GM12878 (cell line): ENCODE measurements at regions not wholly inside any gene's neighbourhood (a gene's known extent, or its start where the extent isn't known, plus 50 kb on each side); places are given as distances from the start of the nearest gene placed in this dataset.
"Not testable (repeated sequence)": the region's sequence is repeated elsewhere in the genome, so short reads cannot be mapped to it uniquely, and the experiment has no call there.

ENCODE experiments used
- ATF2 ChIP-seq: IDR thresholded peaks from 2 replicates; pipeline ENCODE4 v1.6.1; 2012; ENCODE audit warnings: low read length, inconsistent platforms
- CHD4 ChIP-seq: fragments of 200-600 bp; sonication (generic); IDR thresholded peaks from 2 replicates; pipeline ENCODE4 v1.6.1; 2016; ENCODE audit warnings: mild to moderate bottlenecking
- CTCF ChIP-seq, 3 experiments: IDR thresholded peaks in 2 of 3; conservative IDR thresholded peaks in 1 of 3; 2 replicates each; pipeline ENCODE4 v1.5.1; 2011; ENCODE audit warnings: low read depth in 3 of 3, low read length in 3 of 3, mild to moderate bottlenecking in 3 of 3, control low read depth in 2 of 3, moderate library complexity in 2 of 3, inconsistent platforms in 1 of 3, mixed read lengths in 1 of 3; ENCODE audit not compliant: control insufficient read depth in 2 of 3, insufficient read depth in 1 of 3; ENCODE audit errors: extremely low read depth in 1 of 3
- JUND ChIP-seq: IDR thresholded peaks from 2 replicates; pipeline ENCODE4 v1.6.1; 2012; ENCODE audit warnings: low read depth, mild to moderate bottlenecking, low read length, improper control_type of control experiment, moderate library complexity
- PBX3 ChIP-seq: IDR thresholded peaks from 2 replicates; pipeline ENCODE4 v1.6.1; 2011; ENCODE audit warnings: mild to moderate bottlenecking, low read depth, low read length, moderate library complexity; ENCODE audit not compliant: insufficient replicate concordance
- ZNF217 ChIP-seq: fragments of 450-650 bp; IDR thresholded peaks from 2 replicates; pipeline ENCODE4 v1.6.1; 2017; ENCODE audit warnings: antibody characterized with exemption, mild to moderate bottlenecking

DNA sequence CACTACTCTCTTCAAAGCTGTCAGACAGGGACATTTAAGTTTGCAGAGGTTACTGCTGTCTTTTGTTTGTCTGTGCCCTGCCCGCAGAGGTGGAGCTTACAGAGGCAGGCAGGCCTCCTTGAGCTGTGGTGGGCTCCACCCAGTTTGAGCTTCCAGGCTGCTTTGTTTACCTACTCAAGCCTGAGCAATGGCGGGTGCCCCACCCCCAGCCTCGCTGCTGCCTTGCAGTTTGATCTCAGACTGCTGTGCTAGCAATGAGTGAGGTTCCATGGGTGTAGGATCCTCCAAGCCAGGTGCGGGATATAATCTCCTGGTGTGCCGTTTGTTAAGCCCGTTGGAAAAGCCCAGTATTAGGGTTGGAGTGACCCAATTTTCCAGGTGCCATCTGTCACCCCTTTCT lies 581.2 kb downstream of the ANKRD50 start:
- TF ChIP-seq JUND; ZNF217; CTCF (IDR thresholded peaks at IDR 0.05 in 2 of 3, conservative IDR thresholded peaks at IDR 0.05 in 1 of 3; ENCODE audit: control insufficient read depth in 2 of 3, extremely low read depth in 1 of 3, insufficient read depth in 1 of 3, low read depth in 3 of 3, low read length in 3 of 3); ATF2; CHD4; PBX3: not testable (repeated sequence)
